ENCODE measurements at regions not wholly inside any gene's neighbourhood (a gene's known extent, or its start where the extent isn't known, plus 50 kb on each side); places are given as distances from the start of the nearest gene placed in this dataset.

DNA sequence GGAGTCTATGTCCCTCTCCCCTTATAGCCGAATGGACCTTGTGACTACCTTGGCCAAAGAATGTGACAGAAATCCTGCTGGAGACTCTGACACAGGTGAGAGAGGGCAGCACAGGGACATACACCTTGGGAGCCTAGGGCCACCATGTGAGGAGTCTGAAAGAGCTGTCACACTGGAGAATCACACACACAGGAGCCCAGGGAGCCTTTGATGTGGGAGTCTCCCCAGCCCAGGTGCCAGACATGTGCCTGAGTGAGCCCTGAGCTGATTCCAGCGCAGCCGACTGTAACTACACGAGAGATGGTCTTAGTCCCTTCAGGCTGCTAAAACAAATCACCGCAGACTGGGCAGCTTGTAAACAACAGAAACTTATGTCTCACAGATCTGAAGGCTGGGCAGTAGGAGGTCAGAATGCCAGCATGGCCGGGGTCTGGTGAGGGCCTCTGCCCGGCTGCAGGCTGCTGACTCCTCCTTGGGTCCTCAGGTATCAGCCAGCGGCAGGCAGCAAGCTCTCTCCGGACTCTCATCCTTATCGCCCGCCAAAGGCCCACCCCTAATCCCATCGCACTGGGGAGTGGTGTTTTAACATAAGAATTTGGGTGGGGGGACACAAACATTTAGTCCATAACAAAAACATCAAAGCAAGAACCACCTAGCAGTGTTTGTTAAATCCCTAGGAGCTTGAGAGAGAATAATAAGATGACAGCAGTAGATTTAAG lies 63.8 kb upstream of the GPR45 start:
- no peak for TF ChIP-seq ZNF10 (tag by site-specific recombination; IDR thresholded peaks at IDR 0.05)
- TF ChIP-seq, protein P1, sequence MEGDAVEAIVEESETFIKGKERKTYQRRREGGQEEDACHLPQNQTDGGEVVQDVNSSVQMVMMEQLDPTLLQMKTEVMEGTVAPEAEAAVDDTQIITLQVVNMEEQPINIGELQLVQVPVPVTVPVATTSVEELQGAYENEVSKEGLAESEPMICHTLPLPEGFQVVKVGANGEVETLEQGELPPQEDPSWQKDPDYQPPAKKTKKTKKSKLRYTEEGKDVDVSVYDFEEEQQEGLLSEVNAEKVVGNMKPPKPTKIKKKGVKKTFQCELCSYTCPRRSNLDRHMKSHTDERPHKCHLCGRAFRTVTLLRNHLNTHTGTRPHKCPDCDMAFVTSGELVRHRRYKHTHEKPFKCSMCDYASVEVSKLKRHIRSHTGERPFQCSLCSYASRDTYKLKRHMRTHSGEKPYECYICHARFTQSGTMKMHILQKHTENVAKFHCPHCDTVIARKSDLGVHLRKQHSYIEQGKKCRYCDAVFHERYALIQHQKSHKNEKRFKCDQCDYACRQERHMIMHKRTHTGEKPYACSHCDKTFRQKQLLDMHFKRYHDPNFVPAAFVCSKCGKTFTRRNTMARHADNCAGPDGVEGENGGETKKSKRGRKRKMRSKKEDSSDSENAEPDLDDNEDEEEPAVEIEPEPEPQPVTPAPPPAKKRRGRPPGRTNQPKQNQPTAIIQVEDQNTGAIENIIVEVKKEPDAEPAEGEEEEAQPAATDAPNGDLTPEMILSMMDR (tag by site-specific recombination; IDR thresholded peaks at IDR 0.05): no peak
- TF ChIP-seq BCL11A (tag by site-specific recombination; IDR thresholded peaks at IDR 0.05; ENCODE audit: low read depth): no peak
- no peak for TF ChIP-seq ZNF423 (tag by site-specific recombination; IDR thresholded peaks at IDR 0.05)
- TF ChIP-seq KLF16 (tag by site-specific recombination; IDR thresholded peaks at IDR 0.05): no peak
- TF ChIP-seq, protein P2, sequence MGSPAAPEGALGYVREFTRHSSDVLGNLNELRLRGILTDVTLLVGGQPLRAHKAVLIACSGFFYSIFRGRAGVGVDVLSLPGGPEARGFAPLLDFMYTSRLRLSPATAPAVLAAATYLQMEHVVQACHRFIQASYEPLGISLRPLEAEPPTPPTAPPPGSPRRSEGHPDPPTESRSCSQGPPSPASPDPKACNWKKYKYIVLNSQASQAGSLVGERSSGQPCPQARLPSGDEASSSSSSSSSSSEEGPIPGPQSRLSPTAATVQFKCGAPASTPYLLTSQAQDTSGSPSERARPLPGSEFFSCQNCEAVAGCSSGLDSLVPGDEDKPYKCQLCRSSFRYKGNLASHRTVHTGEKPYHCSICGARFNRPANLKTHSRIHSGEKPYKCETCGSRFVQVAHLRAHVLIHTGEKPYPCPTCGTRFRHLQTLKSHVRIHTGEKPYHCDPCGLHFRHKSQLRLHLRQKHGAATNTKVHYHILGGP (tag by site-specific recombination; IDR thresholded peaks at IDR 0.05): no peak
- no peak for TF ChIP-seq ZNF350 (tag by site-specific recombination; IDR thresholded peaks at IDR 0.05)
- no peak for TF ChIP-seq ZNF670 (tag by site-specific recombination; IDR thresholded peaks at IDR 0.05; ENCODE audit: low read depth)

Data from HEK293 (cell line).